Activated naive CD8-positive, alpha-beta T cell treated with anti-CD3 and anti-CD28 coated beads for 36 hours (primary cell): ENCODE measurements at regions not wholly inside any gene's neighbourhood (a gene's known extent, or its start where the extent isn't known, plus 50 kb on each side); places are given as distances from the start of the nearest gene placed in this dataset.

ENCODE experiments used
- DNase-seq: peaks from one replicate; pipeline ENCODE4 v3.0.0; 2021
- H3K27ac Mint-ChIP-seq: one replicate; pipeline ENCODE4 v1.8.0; 2022; ENCODE audit warnings: mild to moderate bottlenecking, moderate library complexity, mixed read lengths
- H3K27me3 Mint-ChIP-seq: one replicate; pipeline ENCODE4 v1.8.0; 2022; ENCODE audit warnings: mild to moderate bottlenecking, mixed read lengths
- H3K36me3 Mint-ChIP-seq: one replicate; pipeline ENCODE4 v1.8.0; 2021; ENCODE audit warnings: mild to moderate bottlenecking, mixed read lengths
- H3K4me1 Mint-ChIP-seq: one replicate; pipeline ENCODE4 v1.8.0; 2021; ENCODE audit warnings: mixed read lengths
- H3K4me3 Mint-ChIP-seq: one replicate; pipeline ENCODE4 v1.8.0; 2022; ENCODE audit warnings: mild to moderate bottlenecking, moderate library complexity, mixed read lengths
- H3K9me3 Mint-ChIP-seq: one replicate; pipeline ENCODE4 v1.8.0; 2022; ENCODE audit warnings: mixed read lengths

DNA sequence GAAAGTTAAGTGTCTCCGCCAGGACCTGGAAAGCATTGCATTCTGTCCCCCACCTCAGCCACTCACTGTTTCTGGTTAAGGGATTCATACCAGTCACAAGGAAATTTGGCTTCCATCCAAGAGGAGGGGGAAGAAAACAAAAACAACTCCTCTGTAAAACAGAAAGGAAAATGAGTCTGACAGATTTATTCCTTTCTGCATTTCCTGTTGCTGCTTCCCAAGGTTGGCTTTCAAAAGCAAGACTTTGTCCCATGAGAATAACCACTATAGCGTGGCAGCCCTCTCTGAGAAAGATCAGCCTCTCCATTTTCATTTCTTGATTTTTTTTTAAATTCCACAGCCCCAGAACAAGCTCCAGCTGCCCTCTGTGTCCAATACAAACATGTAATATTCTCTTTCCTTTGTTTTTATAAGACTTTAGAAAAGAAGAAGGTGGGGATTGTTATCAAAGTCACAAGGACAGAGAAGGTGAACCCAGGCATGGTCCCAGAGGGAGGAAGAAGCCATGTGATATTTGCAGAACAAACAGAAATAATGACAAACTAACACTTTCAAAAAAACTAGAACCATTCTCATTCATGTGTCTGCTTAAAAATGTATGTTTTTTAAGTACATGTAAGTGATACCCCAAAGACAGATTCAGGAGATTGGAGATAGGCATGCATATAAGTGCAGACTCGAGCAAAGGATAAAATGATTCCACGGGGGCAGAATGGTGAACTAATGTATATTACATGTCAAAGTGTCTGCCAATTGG, 90.7 kb upstream of the DCLK2 start:
- no peaks in the 10 kb centered on the region for H3K36me3 Mint-ChIP-seq
- H3K4me3 Mint-ChIP-seq = no peak overlapping the region
- H3K9me3 Mint-ChIP-seq = no peaks in the 10 kb centered on the region
- H3K27me3 Mint-ChIP-seq = peaks cover 12% of the 10 kb centered on the region
- DNase-seq = no peak
- H3K27ac Mint-ChIP-seq = no peak overlapping the region
- H3K4me1 Mint-ChIP-seq = peaks cover 8% of the 10 kb centered on the region

GRCh38 chr4:149988087-149988410, 90.2 kb upstream of the DCLK2 start:
- Mint-ChIP-seq H3K4me3 (no peak overlapping the region), H3K9me3 (no peaks in the 10 kb centered on the region), H3K4me1 (peaks cover 8% of the 10 kb centered on the region), H3K27me3 (peaks cover 12% of the 10 kb centered on the region), H3K27ac (no peak overlapping the region), H3K36me3 (no peaks in the 10 kb centered on the region)
- DNase-seq = no peak

- Mint-ChIP-seq H3K4me3 (no peak overlapping the region), H3K36me3 (no peaks in the 10 kb centered on the region), H3K27ac (no peak overlapping the region), H3K9me3 (no peaks in the 10 kb centered on the region), H3K27me3 (peaks cover 6% of the 10 kb centered on the region), H3K4me1 (no peaks in the 10 kb centered on the region)
- DNase-seq = no peak
These were observed 85.2 kb upstream of the DCLK2 start for GRCh38 chr4:149993030-149993429.

DNA sequence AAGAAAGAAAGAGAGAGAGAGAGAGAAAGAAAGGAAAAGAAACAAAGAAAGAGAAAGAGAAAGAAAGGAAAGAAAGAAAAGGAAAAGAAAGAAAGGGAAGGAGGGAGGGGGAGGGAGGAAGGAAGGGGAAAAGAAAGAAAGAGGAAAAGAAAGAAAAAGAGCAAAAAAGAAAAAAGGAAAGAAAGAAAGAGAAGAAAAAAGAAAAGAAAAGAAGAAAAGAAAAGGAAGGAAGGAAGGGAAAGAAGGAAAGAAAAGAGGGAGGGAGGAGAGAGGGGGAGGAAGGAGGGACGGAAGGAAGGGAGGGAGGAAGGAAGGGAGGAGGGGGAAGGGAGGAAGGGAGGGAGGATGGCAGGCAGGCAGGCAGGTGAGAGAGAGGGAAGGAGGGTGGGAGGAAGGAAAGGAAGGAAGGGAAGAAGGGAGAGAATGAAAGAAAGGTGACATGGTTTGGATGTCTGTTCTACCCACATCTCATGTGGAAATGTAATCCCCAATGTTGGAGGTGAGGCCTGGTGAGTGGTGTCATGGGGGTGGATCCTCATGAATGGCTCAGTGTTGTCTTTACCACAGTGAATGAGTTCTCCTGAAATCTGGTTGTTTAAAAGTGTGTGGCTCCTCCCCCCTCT, 83.0 kb upstream of the DCLK2 start:
- peaks cover 4% of the 10 kb centered on the region for H3K27me3 Mint-ChIP-seq
- no peak overlapping the region for H3K27ac Mint-ChIP-seq

DNA sequence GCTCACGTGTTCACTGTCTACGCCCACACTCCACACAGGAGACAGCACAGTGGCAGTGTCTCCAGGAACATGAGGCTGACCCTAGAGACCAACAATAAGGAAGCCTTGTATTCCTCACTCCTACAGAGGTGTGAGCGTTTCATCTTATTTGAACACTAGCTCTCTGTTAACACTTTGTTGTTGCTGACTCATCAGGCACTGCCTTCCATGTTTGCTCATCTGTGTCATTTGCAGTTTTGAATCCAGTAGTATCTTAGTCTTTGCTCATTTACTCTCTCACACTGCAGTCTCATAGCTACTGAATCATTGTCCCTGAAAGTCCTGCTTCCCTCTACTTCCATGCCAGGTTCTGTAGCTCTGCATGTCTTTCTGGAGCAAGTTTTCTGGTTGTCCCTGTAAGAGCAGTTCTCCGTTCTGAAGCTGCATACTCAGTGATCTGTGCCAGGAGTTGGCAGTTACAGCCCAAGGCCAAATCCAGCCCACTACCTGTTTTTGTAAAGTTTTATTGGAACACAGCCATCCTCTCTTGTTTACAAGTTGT, 80.3 kb upstream of the DCLK2 start:
- Mint-ChIP-seq H3K27me3 (peaks cover 4% of the 10 kb centered on the region), H3K27ac (no peak overlapping the region), H3K36me3 (no peaks in the 10 kb centered on the region), H3K4me3 (no peak overlapping the region), H3K9me3 (no peaks in the 10 kb centered on the region), H3K4me1 (no peaks in the 10 kb centered on the region)
- no peak for DNase-seq

More for the DNA sequence above, 83.0 kb upstream of the DCLK2 start:
- no peak overlapping the region for H3K4me3 Mint-ChIP-seq
- no peak for DNase-seq
- H3K36me3 Mint-ChIP-seq = no peaks in the 10 kb centered on the region
- H3K9me3 Mint-ChIP-seq = no peaks in the 10 kb centered on the region
- no peaks in the 10 kb centered on the region for H3K4me1 Mint-ChIP-seq

- Mint-ChIP-seq H3K27ac (no peak overlapping the region), H3K27me3 (peaks cover 9% of the 10 kb centered on the region), H3K9me3 (no peaks in the 10 kb centered on the region), H3K36me3 (no peaks in the 10 kb centered on the region), H3K4me3 (no peak overlapping the region), H3K4me1 (no peaks in the 10 kb centered on the region)
- DNase-seq = no peak
These were observed 78.7 kb upstream of the DCLK2 start for GRCh38 chr4:149999485-150000074.

GRCh38 chr4:150001815-150002214, 76.4 kb upstream of the DCLK2 start:
- DNase-seq = no peak
- no peaks in the 10 kb centered on the region for H3K36me3 Mint-ChIP-seq
- no peaks in the 10 kb centered on the region for H3K4me1 Mint-ChIP-seq
- H3K4me3 Mint-ChIP-seq = no peak overlapping the region
- peaks cover 15% of the 10 kb centered on the region for H3K27me3 Mint-ChIP-seq
- no peaks in the 10 kb centered on the region for H3K9me3 Mint-ChIP-seq
- H3K27ac Mint-ChIP-seq = no peak overlapping the region

GRCh38 chr4:150002561-150002960, 75.7 kb upstream of the DCLK2 start:
- H3K27me3 Mint-ChIP-seq = peaks cover 15% of the 10 kb centered on the region

GRCh38 chr4:150004481-150004880, 73.8 kb upstream of the DCLK2 start:
- Mint-ChIP-seq H3K27me3 (peaks cover 15% of the 10 kb centered on the region), H3K36me3 (no peaks in the 10 kb centered on the region), H3K4me3 (no peak overlapping the region), H3K9me3 (no peaks in the 10 kb centered on the region), H3K27ac (no peak overlapping the region), H3K4me1 (no peaks in the 10 kb centered on the region)
- no peak for DNase-seq

More at GRCh38 chr4:150002561-150002960, 75.7 kb upstream of the DCLK2 start:
- Mint-ChIP-seq H3K27ac (no peak overlapping the region), H3K4me1 (no peaks in the 10 kb centered on the region), H3K36me3 (no peaks in the 10 kb centered on the region), H3K9me3 (no peaks in the 10 kb centered on the region), H3K4me3 (no peak overlapping the region)
- DNase-seq = no peak

GRCh38 chr4:150005537-150005936, 72.7 kb upstream of the DCLK2 start:
- Mint-ChIP-seq H3K4me3 (no peak overlapping the region), H3K36me3 (no peaks in the 10 kb centered on the region), H3K27me3 (peaks cover 11% of the 10 kb centered on the region), H3K27ac (no peak overlapping the region), H3K9me3 (no peaks in the 10 kb centered on the region), H3K4me1 (no peaks in the 10 kb centered on the region)
- no peak for DNase-seq

GRCh38 chr4:150006197-150006596, 72.0 kb upstream of the DCLK2 start:
- Mint-ChIP-seq H3K36me3 (no peaks in the 10 kb centered on the region), H3K4me1 (no peaks in the 10 kb centered on the region), H3K4me3 (no peak overlapping the region), H3K27ac (no peak overlapping the region), H3K9me3 (no peaks in the 10 kb centered on the region), H3K27me3 (peaks cover 11% of the 10 kb centered on the region)
- no peak for DNase-seq

DNA sequence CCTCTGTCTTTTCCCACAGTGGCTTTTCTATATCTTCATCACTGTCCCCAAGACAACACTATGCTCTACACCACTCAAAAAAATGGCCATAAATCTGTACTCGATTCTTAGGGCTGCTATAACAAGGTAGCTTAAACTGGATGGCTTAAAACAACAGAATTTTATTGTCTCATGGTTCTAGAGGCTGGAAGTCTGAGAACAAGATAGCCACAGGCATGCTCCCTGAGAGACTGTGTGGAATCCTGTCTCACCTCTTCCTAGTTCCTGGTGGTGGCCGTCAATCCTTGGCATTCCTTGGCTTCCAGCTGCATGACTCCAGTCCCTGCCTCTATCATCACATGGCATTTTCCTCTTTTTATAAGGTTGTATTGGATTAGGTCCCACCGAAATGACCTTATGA, 70.7 kb upstream of the DCLK2 start:
- no peaks in the 10 kb centered on the region for H3K36me3 Mint-ChIP-seq
- DNase-seq = no peak
- H3K4me1 Mint-ChIP-seq = no peaks in the 10 kb centered on the region
- no peak overlapping the region for H3K4me3 Mint-ChIP-seq
- H3K9me3 Mint-ChIP-seq = no peaks in the 10 kb centered on the region
- no peak overlapping the region for H3K27ac Mint-ChIP-seq
- H3K27me3 Mint-ChIP-seq = peaks cover 11% of the 10 kb centered on the region

- Mint-ChIP-seq H3K4me3 (no peak overlapping the region), H3K27ac (no peak overlapping the region), H3K36me3 (no peaks in the 10 kb centered on the region), H3K27me3 (peaks cover 6% of the 10 kb centered on the region), H3K9me3 (no peaks in the 10 kb centered on the region), H3K4me1 (no peaks in the 10 kb centered on the region)
- DNase-seq = no peak
These were observed 69.7 kb upstream of the DCLK2 start for GRCh38 chr4:150008546-150008945.

DNA sequence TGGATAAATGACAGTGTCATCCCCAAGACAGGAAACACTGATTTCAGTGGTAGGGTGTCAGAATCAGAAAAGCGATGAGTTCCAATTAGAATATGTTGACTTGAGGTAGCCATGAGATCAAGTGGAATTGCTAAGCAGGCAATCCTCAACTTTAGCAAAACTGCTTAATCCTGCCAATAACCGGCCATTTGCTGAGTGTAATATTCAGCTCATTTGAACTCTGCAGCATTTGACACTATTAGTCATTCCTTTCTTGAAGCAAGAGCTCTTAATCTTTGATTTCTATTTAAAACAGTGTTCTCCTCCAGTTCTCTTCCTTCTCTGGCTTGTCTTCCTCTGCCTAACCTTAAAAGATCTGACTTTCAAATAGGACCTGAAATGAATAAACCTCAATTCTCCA, 68.7 kb upstream of the DCLK2 start:
- no peaks in the 10 kb centered on the region for H3K36me3 Mint-ChIP-seq
- no peak for DNase-seq
- H3K27ac Mint-ChIP-seq = no peak overlapping the region
- H3K4me1 Mint-ChIP-seq = no peaks in the 10 kb centered on the region
- no peak overlapping the region for H3K4me3 Mint-ChIP-seq
- no peaks in the 10 kb centered on the region for H3K9me3 Mint-ChIP-seq
- peaks cover 6% of the 10 kb centered on the region for H3K27me3 Mint-ChIP-seq

DNA sequence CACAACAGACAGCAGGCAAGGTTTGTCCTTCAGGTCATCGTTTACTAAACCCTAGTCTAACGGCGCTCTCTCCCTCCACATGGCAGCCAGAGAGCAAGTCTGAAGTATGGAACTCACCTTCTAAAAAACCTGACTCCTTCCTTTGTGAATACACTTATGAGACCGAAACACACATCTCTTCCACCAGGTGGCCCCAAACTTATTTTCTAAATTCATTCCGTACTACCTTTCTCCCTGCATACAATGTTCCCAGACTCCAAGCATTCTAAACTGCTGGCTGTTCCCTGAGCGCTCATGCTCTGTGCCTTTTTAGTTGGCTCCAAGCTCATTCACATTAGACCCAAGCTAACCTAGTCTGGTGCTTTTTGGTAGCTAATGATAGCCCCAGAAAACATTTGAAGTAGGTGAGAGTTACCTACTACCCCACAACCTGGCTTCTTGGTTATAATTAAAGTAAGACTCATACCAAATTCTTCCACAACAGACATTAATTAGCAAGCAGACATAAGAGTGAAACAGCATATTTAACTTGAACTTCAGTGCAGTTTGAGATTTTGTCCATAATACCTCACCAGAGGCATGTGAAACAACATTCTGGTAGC, 67.6 kb upstream of the DCLK2 start:
- no peak for DNase-seq
- H3K27ac Mint-ChIP-seq = no peak overlapping the region
- no peaks in the 10 kb centered on the region for H3K9me3 Mint-ChIP-seq
- H3K27me3 Mint-ChIP-seq = peaks cover 7% of the 10 kb centered on the region
- no peaks in the 10 kb centered on the region for H3K36me3 Mint-ChIP-seq
- no peaks in the 10 kb centered on the region for H3K4me1 Mint-ChIP-seq
- H3K4me3 Mint-ChIP-seq = no peak overlapping the region
